Upper lobe of right lung (tissue), 1 donor: ENCODE measurements at regions not wholly inside any gene's neighbourhood (a gene's known extent, or its start where the extent isn't known, plus 50 kb on each side); places are given as distances from the start of the nearest gene placed in this dataset.
A peak's percentile ranks its signal among the peaks of the same experiment; 100 is the strongest.

Experiments used
- ATAC-seq: fragments of 200-7000 bp; cut with Tn5 transposase; one replicate; pipeline ENCODE4 v1.9.1; 2020; ENCODE audit warnings: mild to moderate bottlenecking, moderate library complexity
- DNase-seq: peaks from one replicate; pipeline ENCODE4 v3.0.0-alpha.2; 2020
- H3K27ac ChIP-seq: fragments of 200-600 bp; one replicate; pipeline ENCODE4 v1.8.0; 2022
- H3K27me3 ChIP-seq: fragments of 200-600 bp; one replicate; pipeline ENCODE4 v1.8.0; 2022; ENCODE audit warnings: mild to moderate bottlenecking
- H3K36me3 ChIP-seq: fragments of 200-600 bp; one replicate; pipeline ENCODE4 v1.8.0; 2022
- H3K4me1 ChIP-seq: fragments of 200-600 bp; one replicate; pipeline ENCODE4 v1.8.0; 2022
- H3K4me3 ChIP-seq: fragments of 200-600 bp; one replicate; pipeline ENCODE4 v1.8.0; 2022; ENCODE audit warnings: mild to moderate bottlenecking
- H3K9me3 ChIP-seq: fragments of 200-600 bp; one replicate; pipeline ENCODE4 v1.8.0; 2022
- intact Hi-C: fragments of 100-400 bp; cut with DNase I; formaldehyde crosslinking; loops from one replicate; pipeline ENCODE4 v1.11.0; 2022
- TF ChIP-seq, protein P1 (sequence below): fragments of 200-600 bp; IDR thresholded peaks from one replicate; pipeline ENCODE4 v1.8.0; 2022; ENCODE audit warnings: antibody characterized with exemption
- donor health status: DM: no; HTN: yes; CAD: no; lungs with severe emphysema.

DNA sequence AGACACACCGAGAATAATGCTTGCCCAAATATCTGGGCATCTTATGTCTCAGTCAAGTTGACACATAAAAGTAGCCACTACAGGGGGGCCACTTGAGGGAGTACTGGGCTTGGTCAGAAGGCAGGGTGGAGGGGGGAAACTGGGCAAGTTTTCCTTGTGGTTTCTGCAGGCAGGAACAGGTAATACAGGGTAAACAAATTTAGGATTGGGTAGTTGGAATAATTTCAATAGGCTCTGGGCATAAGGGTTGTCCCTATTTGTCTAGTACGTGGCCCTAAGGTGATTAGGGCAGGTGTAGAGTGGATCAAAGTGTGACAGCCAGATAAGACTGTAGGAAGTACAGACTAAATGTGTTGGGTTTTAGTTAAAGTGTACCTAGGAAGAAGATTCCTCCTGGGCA is 353.1 kb downstream of the TLE4 start:
- DNase-seq (no peak), ATAC-seq (peak; percentile 61)
- H3K4me3 ChIP-seq = no peak overlapping the region
- H3K9me3 ChIP-seq = no peaks in the 10 kb centered on the region
- no peaks in the 10 kb centered on the region for H3K4me1 ChIP-seq
- intact Hi-C loops = no loop called here
- H3K36me3 ChIP-seq = no peaks in the 10 kb centered on the region
- H3K27ac ChIP-seq = no peak overlapping the region
- H3K27me3 ChIP-seq = no peaks in the 10 kb centered on the region
- TF ChIP-seq, protein P1, sequence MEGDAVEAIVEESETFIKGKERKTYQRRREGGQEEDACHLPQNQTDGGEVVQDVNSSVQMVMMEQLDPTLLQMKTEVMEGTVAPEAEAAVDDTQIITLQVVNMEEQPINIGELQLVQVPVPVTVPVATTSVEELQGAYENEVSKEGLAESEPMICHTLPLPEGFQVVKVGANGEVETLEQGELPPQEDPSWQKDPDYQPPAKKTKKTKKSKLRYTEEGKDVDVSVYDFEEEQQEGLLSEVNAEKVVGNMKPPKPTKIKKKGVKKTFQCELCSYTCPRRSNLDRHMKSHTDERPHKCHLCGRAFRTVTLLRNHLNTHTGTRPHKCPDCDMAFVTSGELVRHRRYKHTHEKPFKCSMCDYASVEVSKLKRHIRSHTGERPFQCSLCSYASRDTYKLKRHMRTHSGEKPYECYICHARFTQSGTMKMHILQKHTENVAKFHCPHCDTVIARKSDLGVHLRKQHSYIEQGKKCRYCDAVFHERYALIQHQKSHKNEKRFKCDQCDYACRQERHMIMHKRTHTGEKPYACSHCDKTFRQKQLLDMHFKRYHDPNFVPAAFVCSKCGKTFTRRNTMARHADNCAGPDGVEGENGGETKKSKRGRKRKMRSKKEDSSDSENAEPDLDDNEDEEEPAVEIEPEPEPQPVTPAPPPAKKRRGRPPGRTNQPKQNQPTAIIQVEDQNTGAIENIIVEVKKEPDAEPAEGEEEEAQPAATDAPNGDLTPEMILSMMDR = no peak

GRCh38 chr9:79917421-79917820 is 345.7 kb downstream of the TLE4 start:
- no peaks in the 10 kb centered on the region for H3K9me3 ChIP-seq
- no peaks in the 10 kb centered on the region for H3K36me3 ChIP-seq
- no peaks in the 10 kb centered on the region for H3K4me1 ChIP-seq
- TF ChIP-seq, protein P1 = no peak
- H3K27me3 ChIP-seq = no peaks in the 10 kb centered on the region
- no peak overlapping the region for H3K4me3 ChIP-seq
- no peak overlapping the region for H3K27ac ChIP-seq
- DNase-seq (no peak), ATAC-seq (no peak)
- intact Hi-C loops = no loop called here

- ATAC-seq = peak; percentile 67
- Histone ChIP-seq H3K9me3 (no peaks in the 10 kb centered on the region), H3K27ac (no peak overlapping the region), H3K4me1 (no peaks in the 10 kb centered on the region), H3K27me3 (no peaks in the 10 kb centered on the region), H3K36me3 (no peaks in the 10 kb centered on the region), H3K4me3 (no peak overlapping the region)
- TF ChIP-seq, protein P1 = no peak
- intact Hi-C loops = no loop called here
- DNase-seq = no peak
These were observed 342.1 kb downstream of the TLE4 start for GRCh38 chr9:79913867-79914266.

- no peak for ATAC-seq
These were observed 340.7 kb downstream of the TLE4 start for GRCh38 chr9:79912318-79913070.

GRCh38 chr9:79911724-79912123 is 340.0 kb downstream of the TLE4 start:
- Histone ChIP-seq H3K27me3 (no peaks in the 10 kb centered on the region), H3K9me3 (no peaks in the 10 kb centered on the region), H3K4me1 (no peaks in the 10 kb centered on the region), H3K36me3 (no peaks in the 10 kb centered on the region), H3K4me3 (no peak overlapping the region), H3K27ac (no peak overlapping the region)
- no peak for DNase-seq
- ATAC-seq = no peak
- TF ChIP-seq, protein P1 = no peak
- intact Hi-C loops = no loop called here

More at GRCh38 chr9:79912318-79913070, 340.7 kb downstream of the TLE4 start:
- no peak overlapping the region for H3K27ac ChIP-seq
- H3K4me3 ChIP-seq = no peak overlapping the region
- intact Hi-C loops = no loop called here
- no peaks in the 10 kb centered on the region for H3K36me3 ChIP-seq
- DNase-seq = no peak
- H3K4me1 ChIP-seq = no peaks in the 10 kb centered on the region
- H3K9me3 ChIP-seq = no peaks in the 10 kb centered on the region
- H3K27me3 ChIP-seq = no peaks in the 10 kb centered on the region
- TF ChIP-seq, protein P1 = no peak
